ENCODE measurements at regions not wholly inside any gene's neighbourhood (a gene's known extent, or its start where the extent isn't known, plus 50 kb on each side); places are given as distances from the start of the nearest gene placed in this dataset.

GRCh38 chr4:187224560-187224959 is 500.9 kb upstream of the FAT1 start:
- TF ChIP-seq SUZ12 (IDR thresholded peaks at IDR 0.05; ENCODE audit: extremely low read depth, insufficient read depth, insufficient read length): no peak
- no peak for TF ChIP-seq ZNF274 (IDR thresholded peaks at IDR 0.05; ENCODE audit: low read depth, low read length)
- no peak for TF ChIP-seq YY1 (IDR thresholded peaks at IDR 0.05; ENCODE audit: insufficient read depth, insufficient read length)
- Histone ChIP-seq H3K9me3 (ENCODE audit: insufficient read depth, low read length) (no peaks in the 10 kb centered on the region), H3K36me3 (ENCODE audit: insufficient read depth, insufficient read length, low read length) (no peaks in the 10 kb centered on the region), H3K27me3 (ENCODE audit: insufficient read depth, insufficient read length) (no peaks in the 10 kb centered on the region), H3K9ac (ENCODE audit: insufficient read length, low read depth) (no peak overlapping the region), H3K4me1 (ENCODE audit: insufficient read depth, insufficient read length) (no peaks in the 10 kb centered on the region), H3K4me3 (ENCODE audit: insufficient read length, low read depth) (no peak overlapping the region)
- DNase-seq (ENCODE audit: low read depth, low spot score): no peak

- Histone ChIP-seq H3K27me3 (ENCODE audit: insufficient read depth, insufficient read length) (no peaks in the 10 kb centered on the region), H3K9me3 (ENCODE audit: insufficient read depth, low read length) (no peaks in the 10 kb centered on the region; the same call in 1 of the 2 replicates), H3K4me1 (ENCODE audit: insufficient read depth, insufficient read length) (no peaks in the 10 kb centered on the region), H3K36me3 (ENCODE audit: insufficient read depth, insufficient read length, low read length) (no peaks in the 10 kb centered on the region), H3K9ac (ENCODE audit: insufficient read length, low read depth) (no peak overlapping the region), H3K4me3 (ENCODE audit: insufficient read length, low read depth) (no peak overlapping the region)
- DNase-seq (ENCODE audit: low read depth, low spot score): no peak
- TF ChIP-seq YY1 (IDR thresholded peaks at IDR 0.05; ENCODE audit: insufficient read depth, insufficient read length) (no peak), SUZ12 (IDR thresholded peaks at IDR 0.05; ENCODE audit: extremely low read depth, insufficient read depth, insufficient read length) (no peak), ZNF274 (IDR thresholded peaks at IDR 0.05; ENCODE audit: low read depth, low read length) (no peak)
These were observed 504.4 kb upstream of the FAT1 start for GRCh38 chr4:187227907-187228704.

GRCh38 chr4:187232196-187232595 is 508.5 kb upstream of the FAT1 start:
- Histone ChIP-seq H3K9ac (ENCODE audit: insufficient read length, low read depth) (no peak overlapping the region), H3K36me3 (ENCODE audit: insufficient read depth, insufficient read length, low read length) (no peaks in the 10 kb centered on the region), H3K9me3 (ENCODE audit: insufficient read depth, low read length) (no peaks in the 10 kb centered on the region; the same call in 1 of the 2 replicates), H3K27me3 (ENCODE audit: insufficient read depth, insufficient read length) (no peaks in the 10 kb centered on the region), H3K4me3 (ENCODE audit: insufficient read length, low read depth) (no peak overlapping the region), H3K4me1 (ENCODE audit: insufficient read depth, insufficient read length) (no peaks in the 10 kb centered on the region)
- TF ChIP-seq YY1 (IDR thresholded peaks at IDR 0.05; ENCODE audit: insufficient read depth, insufficient read length): no peak
- no peak for TF ChIP-seq SUZ12 (IDR thresholded peaks at IDR 0.05; ENCODE audit: extremely low read depth, insufficient read depth, insufficient read length)
- no peak for TF ChIP-seq ZNF274 (IDR thresholded peaks at IDR 0.05; ENCODE audit: low read depth, low read length)
- DNase-seq (ENCODE audit: low read depth, low spot score): no peak

- H3K27me3 ChIP-seq (ENCODE audit: insufficient read depth, insufficient read length): no peaks in the 10 kb centered on the region
- no peak overlapping the region for H3K9ac ChIP-seq (ENCODE audit: insufficient read length, low read depth)
- no peaks in the 10 kb centered on the region for H3K4me1 ChIP-seq (ENCODE audit: insufficient read depth, insufficient read length)
These were observed 509.1 kb upstream of the FAT1 start for GRCh38 chr4:187232796-187233195.

GRCh38 chr4:187235456-187236170 is 512.0 kb upstream of the FAT1 start:
- Histone ChIP-seq H3K4me3 (ENCODE audit: insufficient read length, low read depth) (no peak overlapping the region), H3K9me3 (ENCODE audit: insufficient read depth, low read length) (no peaks in the 10 kb centered on the region; the same call in 1 of the 2 replicates), H3K4me1 (ENCODE audit: insufficient read depth, insufficient read length) (no peaks in the 10 kb centered on the region), H3K36me3 (ENCODE audit: insufficient read depth, insufficient read length, low read length) (no peaks in the 10 kb centered on the region), H3K9ac (ENCODE audit: insufficient read length, low read depth) (no peak overlapping the region), H3K27me3 (ENCODE audit: insufficient read depth, insufficient read length) (no peaks in the 10 kb centered on the region)
- TF ChIP-seq ZNF274 (IDR thresholded peaks at IDR 0.05; ENCODE audit: low read depth, low read length) (no peak), SUZ12 (IDR thresholded peaks at IDR 0.05; ENCODE audit: extremely low read depth, insufficient read depth, insufficient read length) (no peak), YY1 (IDR thresholded peaks at IDR 0.05; ENCODE audit: insufficient read depth, insufficient read length) (no peak)
- DNase-seq (ENCODE audit: low read depth, low spot score): no peak

More at GRCh38 chr4:187232796-187233195, 509.1 kb upstream of the FAT1 start:
- Histone ChIP-seq H3K9me3 (ENCODE audit: insufficient read depth, low read length) (no peaks in the 10 kb centered on the region; the same call in 1 of the 2 replicates), H3K36me3 (ENCODE audit: insufficient read depth, insufficient read length, low read length) (no peaks in the 10 kb centered on the region), H3K4me3 (ENCODE audit: insufficient read length, low read depth) (no peak overlapping the region)
- TF ChIP-seq SUZ12 (IDR thresholded peaks at IDR 0.05; ENCODE audit: extremely low read depth, insufficient read depth, insufficient read length) (no peak), YY1 (IDR thresholded peaks at IDR 0.05; ENCODE audit: insufficient read depth, insufficient read length) (no peak), ZNF274 (IDR thresholded peaks at IDR 0.05; ENCODE audit: low read depth, low read length) (no peak)
- DNase-seq (ENCODE audit: low read depth, low spot score): no peak

GRCh38 chr4:187236209-187236890 is 512.7 kb upstream of the FAT1 start:
- no peaks in the 10 kb centered on the region for H3K4me1 ChIP-seq (ENCODE audit: insufficient read depth, insufficient read length)
- H3K4me3 ChIP-seq (ENCODE audit: insufficient read length, low read depth): no peak overlapping the region
- TF ChIP-seq SUZ12 (IDR thresholded peaks at IDR 0.05; ENCODE audit: extremely low read depth, insufficient read depth, insufficient read length) (no peak), YY1 (IDR thresholded peaks at IDR 0.05; ENCODE audit: insufficient read depth, insufficient read length) (no peak), ZNF274 (IDR thresholded peaks at IDR 0.05; ENCODE audit: low read depth, low read length) (no peak)
- H3K9ac ChIP-seq (ENCODE audit: insufficient read length, low read depth): no peak overlapping the region
- H3K9me3 ChIP-seq (ENCODE audit: insufficient read depth, low read length): no peaks in the 10 kb centered on the region; the same call in 1 of the 2 replicates
- H3K36me3 ChIP-seq (ENCODE audit: insufficient read depth, insufficient read length, low read length): no peaks in the 10 kb centered on the region
- H3K27me3 ChIP-seq (ENCODE audit: insufficient read depth, insufficient read length): no peaks in the 10 kb centered on the region
- no peak for DNase-seq (ENCODE audit: low read depth, low spot score)

All from NT2/D1 (cell line).